Ishikawa (cell line): ENCODE measurements at regions not wholly inside any gene's neighbourhood (a gene's known extent, or its start where the extent isn't known, plus 50 kb on each side); places are given as distances from the start of the nearest gene placed in this dataset.

ENCODE experiments used
- CEBPB ChIP-seq: IDR thresholded peaks from 2 replicates; pipeline ENCODE4 v1.6.1; 2012
- CREB1 ChIP-seq: IDR thresholded peaks from 2 replicates; pipeline ENCODE4 v1.6.1; 2012; ENCODE audit warnings: low read depth
- EP300 ChIP-seq: IDR thresholded peaks from 2 replicates; pipeline ENCODE4 v1.6.1; 2012; ENCODE audit warnings: borderline replicate concordance
- RAD21 ChIP-seq: IDR thresholded peaks from 2 replicates; pipeline ENCODE4 v1.6.1; 2012; ENCODE audit warnings: low read depth
- TAF1 ChIP-seq: IDR thresholded peaks from 2 replicates; pipeline ENCODE4 v1.6.1; 2012; ENCODE audit warnings: low read depth, mild to moderate bottlenecking
- TCF12 ChIP-seq: IDR thresholded peaks from 2 replicates; pipeline ENCODE4 v1.6.1; 2012; ENCODE audit warnings: low read depth
- YY1 ChIP-seq: IDR thresholded peaks from 2 replicates; pipeline ENCODE4 v1.6.1; 2012; ENCODE audit warnings: low read depth
- ZBTB7A ChIP-seq: IDR thresholded peaks from 2 replicates; pipeline ENCODE4 v1.6.1; 2012; ENCODE audit warnings: low read depth
- TF ChIP-seq, protein P1 (sequence below): IDR thresholded peaks from 2 replicates; pipeline ENCODE4 v1.6.1; 2012
- TF ChIP-seq, protein P2 (sequence below): IDR thresholded peaks from 2 replicates; pipeline ENCODE4 v1.6.1; 2012; ENCODE audit warnings: low read depth, mild to moderate bottlenecking

DNA sequence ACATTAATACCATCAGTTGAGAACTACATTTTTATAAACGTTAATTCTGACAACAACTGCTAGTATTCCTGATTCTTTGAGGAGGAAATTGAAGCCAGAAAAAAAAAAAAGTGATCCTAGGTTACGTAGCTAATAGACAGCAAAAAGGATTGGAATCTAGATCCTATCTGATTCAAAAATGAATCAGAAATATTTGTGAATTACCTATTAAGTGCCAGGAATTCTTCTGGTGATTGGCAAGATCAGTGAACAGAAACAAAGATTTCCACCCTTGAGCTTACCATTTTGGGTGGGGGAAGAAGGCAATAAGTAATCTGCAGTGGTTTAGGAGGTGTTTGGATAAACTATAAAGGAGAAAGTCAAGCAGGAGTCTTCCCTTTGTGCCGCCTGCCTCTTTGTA lies 63.9 kb upstream of the LARGE1 start:
- no peak for TF ChIP-seq CREB1
- no peak for TF ChIP-seq YY1
- TF ChIP-seq, protein P1, sequence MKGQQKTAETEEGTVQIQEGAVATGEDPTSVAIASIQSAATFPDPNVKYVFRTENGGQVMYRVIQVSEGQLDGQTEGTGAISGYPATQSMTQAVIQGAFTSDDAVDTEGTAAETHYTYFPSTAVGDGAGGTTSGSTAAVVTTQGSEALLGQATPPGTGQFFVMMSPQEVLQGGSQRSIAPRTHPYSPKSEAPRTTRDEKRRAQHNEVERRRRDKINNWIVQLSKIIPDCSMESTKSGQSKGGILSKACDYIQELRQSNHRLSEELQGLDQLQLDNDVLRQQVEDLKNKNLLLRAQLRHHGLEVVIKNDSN: no peak
- TF ChIP-seq EP300: no peak
- no peak for TF ChIP-seq ZBTB7A
- no peak for TF ChIP-seq TCF12
- no peak for TF ChIP-seq CEBPB
- no peak for TF ChIP-seq RAD21
- TF ChIP-seq, protein P2, sequence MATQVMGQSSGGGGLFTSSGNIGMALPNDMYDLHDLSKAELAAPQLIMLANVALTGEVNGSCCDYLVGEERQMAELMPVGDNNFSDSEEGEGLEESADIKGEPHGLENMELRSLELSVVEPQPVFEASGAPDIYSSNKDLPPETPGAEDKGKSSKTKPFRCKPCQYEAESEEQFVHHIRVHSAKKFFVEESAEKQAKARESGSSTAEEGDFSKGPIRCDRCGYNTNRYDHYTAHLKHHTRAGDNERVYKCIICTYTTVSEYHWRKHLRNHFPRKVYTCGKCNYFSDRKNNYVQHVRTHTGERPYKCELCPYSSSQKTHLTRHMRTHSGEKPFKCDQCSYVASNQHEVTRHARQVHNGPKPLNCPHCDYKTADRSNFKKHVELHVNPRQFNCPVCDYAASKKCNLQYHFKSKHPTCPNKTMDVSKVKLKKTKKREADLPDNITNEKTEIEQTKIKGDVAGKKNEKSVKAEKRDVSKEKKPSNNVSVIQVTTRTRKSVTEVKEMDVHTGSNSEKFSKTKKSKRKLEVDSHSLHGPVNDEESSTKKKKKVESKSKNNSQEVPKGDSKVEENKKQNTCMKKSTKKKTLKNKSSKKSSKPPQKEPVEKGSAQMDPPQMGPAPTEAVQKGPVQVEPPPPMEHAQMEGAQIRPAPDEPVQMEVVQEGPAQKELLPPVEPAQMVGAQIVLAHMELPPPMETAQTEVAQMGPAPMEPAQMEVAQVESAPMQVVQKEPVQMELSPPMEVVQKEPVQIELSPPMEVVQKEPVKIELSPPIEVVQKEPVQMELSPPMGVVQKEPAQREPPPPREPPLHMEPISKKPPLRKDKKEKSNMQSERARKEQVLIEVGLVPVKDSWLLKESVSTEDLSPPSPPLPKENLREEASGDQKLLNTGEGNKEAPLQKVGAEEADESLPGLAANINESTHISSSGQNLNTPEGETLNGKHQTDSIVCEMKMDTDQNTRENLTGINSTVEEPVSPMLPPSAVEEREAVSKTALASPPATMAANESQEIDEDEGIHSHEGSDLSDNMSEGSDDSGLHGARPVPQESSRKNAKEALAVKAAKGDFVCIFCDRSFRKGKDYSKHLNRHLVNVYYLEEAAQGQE: no peak
- no peak for TF ChIP-seq TAF1
